GM10266 (cell line): ENCODE measurements at regions not wholly inside any gene's neighbourhood (a gene's known extent, or its start where the extent isn't known, plus 50 kb on each side); places are given as distances from the start of the nearest gene placed in this dataset.
A peak's percentile ranks its signal among the peaks of the same experiment; 100 is the strongest.
"Not testable (repeated sequence)": the region's sequence is repeated elsewhere in the genome, so short reads cannot be mapped to it uniquely, and the experiment has no call there.

Source experiments
- DNase-seq: peaks from one replicate; pipeline ENCODE4 v3.0.0; 2012; ENCODE audit errors: extremely low spot score
- TF ChIP-seq, protein P1 (sequence below): IDR thresholded peaks from 2 replicates; pipeline ENCODE4 v1.5.1; 2012; ENCODE audit warnings: mild to moderate bottlenecking, low read depth; ENCODE audit not compliant: control insufficient read depth, insufficient read depth; ENCODE audit errors: missing control alignments

DNA sequence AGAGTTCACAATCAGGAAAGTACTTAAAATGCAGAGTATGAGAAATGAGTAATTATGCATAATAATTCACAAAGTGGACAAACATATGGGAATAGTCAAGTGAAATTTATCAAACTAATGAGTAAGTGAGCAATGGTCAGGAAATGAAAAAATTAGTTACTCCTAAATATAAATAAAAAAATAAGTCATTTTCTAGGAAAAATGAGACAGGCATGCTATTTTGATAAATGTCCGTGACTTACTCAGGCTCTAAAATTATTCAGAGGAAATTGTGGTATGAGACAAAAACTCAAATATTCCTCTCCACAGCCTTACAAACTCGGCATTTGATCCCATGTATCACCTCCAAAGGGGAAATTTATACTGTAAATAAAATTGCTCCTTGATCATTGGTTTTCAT, 181.2 kb downstream of the COX18 start:
- DNase-seq: no peak
- TF ChIP-seq, protein P1, sequence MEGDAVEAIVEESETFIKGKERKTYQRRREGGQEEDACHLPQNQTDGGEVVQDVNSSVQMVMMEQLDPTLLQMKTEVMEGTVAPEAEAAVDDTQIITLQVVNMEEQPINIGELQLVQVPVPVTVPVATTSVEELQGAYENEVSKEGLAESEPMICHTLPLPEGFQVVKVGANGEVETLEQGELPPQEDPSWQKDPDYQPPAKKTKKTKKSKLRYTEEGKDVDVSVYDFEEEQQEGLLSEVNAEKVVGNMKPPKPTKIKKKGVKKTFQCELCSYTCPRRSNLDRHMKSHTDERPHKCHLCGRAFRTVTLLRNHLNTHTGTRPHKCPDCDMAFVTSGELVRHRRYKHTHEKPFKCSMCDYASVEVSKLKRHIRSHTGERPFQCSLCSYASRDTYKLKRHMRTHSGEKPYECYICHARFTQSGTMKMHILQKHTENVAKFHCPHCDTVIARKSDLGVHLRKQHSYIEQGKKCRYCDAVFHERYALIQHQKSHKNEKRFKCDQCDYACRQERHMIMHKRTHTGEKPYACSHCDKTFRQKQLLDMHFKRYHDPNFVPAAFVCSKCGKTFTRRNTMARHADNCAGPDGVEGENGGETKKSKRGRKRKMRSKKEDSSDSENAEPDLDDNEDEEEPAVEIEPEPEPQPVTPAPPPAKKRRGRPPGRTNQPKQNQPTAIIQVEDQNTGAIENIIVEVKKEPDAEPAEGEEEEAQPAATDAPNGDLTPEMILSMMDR: no peak

DNA sequence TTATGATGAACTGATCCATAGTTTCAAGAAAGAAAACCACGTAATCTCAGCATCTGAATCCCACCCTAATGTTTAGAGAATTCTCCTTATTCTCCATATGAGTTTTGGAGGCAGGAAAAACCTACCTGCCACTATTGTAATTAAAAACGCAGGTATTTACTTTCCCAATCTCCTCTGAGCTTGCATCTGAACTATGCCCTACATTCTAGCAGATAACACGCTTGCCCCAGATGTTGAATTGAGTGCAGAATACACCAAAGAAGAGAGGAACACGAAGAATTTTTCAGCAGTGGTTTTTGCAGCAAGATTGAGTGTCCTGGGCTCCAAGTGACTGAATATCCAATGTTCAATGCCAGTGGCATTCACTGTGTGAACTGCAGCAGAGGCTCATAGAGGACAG, 182.4 kb downstream of the COX18 start:
- TF ChIP-seq, protein P1: no peak
- no peak for DNase-seq

DNA sequence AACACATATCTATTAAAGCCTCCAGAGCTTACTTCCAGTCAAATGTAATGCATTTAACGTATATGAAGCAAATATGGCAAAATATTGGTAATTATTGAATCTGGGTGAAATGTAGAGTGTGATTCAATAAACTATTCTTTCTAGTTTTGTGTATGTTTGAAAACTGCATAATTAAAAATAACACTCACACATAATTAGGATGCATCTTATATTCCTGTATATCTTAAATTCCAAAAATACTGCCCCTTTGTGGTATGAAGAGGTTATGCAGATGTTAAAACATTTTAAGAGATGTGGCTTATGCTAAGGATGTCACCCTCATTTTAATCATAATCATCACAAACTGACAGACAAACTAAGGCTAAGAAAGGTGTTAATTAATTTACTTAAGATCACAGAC, 182.9 kb downstream of the COX18 start:
- TF ChIP-seq, protein P1: peak; percentile 4
- DNase-seq: no peak

DNA sequence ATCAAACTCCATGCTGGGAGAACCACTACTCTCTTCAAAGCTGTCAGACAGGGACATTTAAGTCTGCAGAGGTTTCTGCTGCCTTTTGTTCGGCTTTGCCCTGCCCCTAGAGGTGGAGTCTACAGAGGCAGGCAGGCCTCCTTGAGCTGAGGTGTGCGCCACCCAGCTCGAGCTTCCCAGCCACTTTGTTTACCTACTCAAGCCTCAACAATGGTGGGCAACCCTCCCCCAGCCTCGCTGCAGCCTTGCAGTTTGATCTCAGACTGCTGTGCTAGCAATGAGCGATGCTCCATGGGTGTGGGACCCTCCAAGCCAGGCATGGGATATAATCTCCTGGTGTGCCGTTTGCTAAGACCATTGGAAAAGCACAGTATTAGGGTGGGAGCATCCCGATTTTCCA, 185.3 kb downstream of the COX18 start:
- not testable (repeated sequence) for DNase-seq

DNA sequence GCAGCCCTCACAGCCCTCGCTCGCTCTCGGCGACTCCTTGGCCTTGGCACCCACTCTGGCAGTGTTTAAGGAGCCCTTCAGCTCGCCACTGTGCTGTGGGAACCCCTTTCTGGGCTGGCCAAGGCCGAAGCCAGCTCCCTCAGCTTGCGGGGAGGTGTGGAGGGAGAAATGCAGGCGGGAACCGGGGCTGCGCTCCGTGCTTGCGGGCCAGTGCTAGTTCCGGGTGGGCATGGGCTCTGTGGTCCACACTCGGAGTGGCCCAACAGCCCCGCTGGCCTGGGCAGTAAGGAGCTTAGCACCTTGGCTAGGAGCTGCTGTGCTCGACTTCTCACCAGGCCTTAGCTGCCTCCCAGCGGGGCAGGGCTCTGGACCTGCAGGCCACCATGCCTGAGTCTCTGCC, 192.6 kb downstream of the COX18 start:
- no peak for DNase-seq
- TF ChIP-seq, protein P1: no peak

DNA sequence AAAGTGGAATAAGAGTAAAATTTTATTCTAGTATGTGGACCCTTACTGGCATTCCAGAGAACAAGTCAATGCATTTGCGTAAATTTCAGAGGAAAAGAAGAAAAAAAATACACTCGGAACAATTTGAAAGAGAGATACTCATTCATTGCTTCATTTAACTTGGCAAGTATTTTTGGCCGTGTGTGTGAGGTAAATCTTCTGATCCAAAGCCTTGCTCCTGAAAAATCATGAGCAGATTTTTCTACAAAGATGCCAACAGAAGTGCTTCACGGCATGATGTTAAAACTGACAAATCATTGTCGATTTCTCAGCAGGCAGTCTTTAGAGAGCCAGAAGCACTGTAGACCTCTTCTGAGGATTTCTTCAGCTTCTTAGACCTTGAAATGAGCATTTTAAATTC, 194.0 kb downstream of the COX18 start:
- TF ChIP-seq, protein P1: no peak
- no peak for DNase-seq

DNA sequence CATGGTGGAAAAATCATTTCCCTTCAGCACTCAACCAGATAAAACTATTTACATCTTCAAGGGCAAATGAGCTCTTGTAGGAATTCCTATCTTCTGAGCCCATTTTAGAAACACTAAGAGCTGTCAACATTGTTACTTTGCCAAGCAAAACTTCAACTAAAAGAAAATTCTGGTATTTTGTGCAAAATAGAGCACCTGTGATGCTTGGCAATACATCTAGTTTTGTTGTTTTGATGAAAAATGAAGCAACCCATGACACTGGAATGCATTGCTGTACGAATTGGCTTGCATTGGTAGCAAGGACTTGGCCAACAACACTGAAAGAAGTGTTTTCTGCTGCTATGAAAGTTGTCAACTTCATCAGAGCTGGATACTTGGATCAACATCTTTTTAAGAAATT, 194.4 kb downstream of the COX18 start:
- TF ChIP-seq, protein P1: no peak

DNA sequence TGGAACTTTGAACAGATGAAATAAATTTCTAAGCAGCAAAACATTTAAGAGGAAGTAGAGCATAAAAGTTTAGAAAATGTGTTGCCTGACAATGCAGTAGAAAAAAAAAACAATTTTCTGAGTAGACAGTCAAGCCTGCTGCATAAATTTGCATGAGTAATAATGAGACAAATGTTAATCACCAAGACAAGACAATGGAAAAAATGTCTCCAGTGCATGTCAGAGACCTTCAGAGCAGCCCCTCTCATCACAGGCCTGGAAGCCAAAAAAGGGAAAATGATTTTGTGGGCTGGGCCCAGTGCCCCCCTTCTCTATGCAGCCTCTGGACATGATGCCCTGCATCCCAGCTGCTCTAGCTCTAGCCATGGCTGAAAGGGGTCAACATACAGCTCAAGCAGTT, 204.6 kb downstream of the COX18 start:
- TF ChIP-seq, protein P1: no peak
- no peak for DNase-seq

More for the DNA sequence above, 194.4 kb downstream of the COX18 start:
- DNase-seq: no peak

DNA sequence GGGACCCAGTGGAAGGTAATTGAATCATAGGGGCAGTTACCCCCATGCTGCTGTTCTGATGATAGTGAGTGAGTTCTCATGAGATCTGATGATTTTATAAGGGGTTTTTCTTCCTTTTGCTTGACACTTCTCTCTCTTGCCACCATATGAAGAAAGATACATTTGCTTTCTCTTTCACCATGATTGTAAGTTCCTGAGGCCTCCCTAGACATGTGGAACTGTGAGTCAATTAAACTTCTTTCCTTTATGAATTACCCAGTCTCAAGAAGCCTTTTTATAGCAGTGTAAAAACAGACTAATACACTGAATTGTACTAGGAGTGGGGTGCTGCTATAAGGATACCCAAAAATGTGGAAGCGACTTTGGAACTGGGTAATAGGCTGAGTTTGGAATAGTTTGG, 205.2 kb downstream of the COX18 start:
- not testable (repeated sequence) for DNase-seq
